ENCODE measurements at regions not wholly inside any gene's neighbourhood (a gene's known extent, or its start where the extent isn't known, plus 50 kb on each side); places are given as distances from the start of the nearest gene placed in this dataset.

DNA sequence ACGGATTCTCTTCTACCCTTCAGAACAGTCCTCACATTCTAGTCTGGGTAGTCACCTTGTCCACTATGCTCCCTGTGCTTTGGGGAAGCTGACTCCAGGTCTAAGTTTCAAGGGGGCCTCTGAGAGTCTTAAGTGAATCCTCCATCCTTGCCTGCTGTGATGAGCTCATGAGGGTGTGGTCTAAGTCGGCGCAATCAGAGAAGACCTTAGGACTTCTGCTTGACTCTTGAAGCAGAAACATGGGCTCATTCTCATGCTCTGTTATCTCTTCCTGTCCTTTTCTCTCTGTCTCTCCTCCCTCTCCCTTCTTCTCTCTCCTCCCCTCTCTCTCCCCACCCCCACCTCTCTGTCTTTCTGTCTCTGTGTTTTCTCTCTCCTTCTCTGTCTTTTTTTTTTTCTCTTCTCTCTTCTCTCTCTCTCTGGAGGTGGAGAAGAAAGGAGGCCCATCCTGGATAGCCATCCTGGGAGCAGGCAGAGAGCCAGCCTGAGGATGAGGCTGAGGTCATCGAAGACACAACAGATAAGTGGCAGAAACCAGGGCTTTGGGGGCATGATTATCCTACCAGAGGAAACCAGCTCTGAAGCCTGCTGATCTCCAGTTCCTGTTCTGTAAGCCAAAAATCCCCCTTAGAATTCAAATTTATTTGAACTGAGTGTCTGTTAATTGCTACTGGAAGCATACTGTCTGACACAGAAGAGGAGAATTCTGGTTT lies 245.6 kb downstream of the SIPA1L2 start:
- no peak overlapping the region for H3K27ac ChIP-seq
- DNase-seq (ENCODE audit: low spot score in 2 of 2): no peak

DNA sequence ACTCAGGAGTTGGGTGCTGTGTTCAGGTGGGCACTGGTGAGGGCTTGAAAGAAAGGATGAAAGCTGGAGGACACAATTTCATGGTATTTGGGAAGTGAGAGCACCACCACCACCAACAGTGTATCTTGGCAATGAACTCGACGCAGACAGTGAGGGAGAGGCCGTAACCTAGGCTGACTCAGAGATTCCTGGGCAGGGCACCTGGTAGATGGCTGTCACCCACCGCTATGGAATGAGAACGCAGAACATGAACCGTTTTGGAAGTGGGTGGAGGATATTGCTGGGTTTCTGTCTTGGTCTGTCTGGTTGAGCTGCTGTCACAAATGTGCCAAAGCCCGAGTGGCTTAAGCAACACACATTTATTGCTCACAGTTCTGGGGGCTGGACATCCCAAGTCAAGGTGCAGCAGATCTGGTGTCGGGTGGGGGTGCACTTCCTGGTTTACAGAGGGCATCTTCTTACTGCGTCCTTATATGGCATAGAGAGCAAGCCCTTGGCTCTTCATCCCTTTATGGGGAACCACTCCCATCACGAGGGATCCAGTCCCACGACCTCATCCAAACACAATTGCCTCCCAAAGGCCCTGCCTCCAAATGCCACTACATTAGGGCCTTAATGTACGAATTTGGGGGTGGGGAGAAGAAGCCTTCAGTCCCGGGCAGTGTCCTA lies 246.3 kb downstream of the SIPA1L2 start:
- Histone ChIP-seq H3K4me1 (peaks cover 14% of the 10 kb centered on the region), H3K27ac (no peak overlapping the region), H3K9me3 (no peaks in the 10 kb centered on the region), H3K4me3 (no peak overlapping the region), H3K27me3 (no peaks in the 10 kb centered on the region), H3K36me3 (no peaks in the 10 kb centered on the region)
- DNase-seq (ENCODE audit: low spot score in 2 of 2): no peak
- TF ChIP-seq POLR2A (IDR thresholded peaks at IDR 0.05) (no peak), POLR2AphosphoS5 (IDR thresholded peaks at IDR 0.05) (no peak), EP300 (IDR thresholded peaks at IDR 0.05) (no peak)
- TF ChIP-seq, protein P1, sequence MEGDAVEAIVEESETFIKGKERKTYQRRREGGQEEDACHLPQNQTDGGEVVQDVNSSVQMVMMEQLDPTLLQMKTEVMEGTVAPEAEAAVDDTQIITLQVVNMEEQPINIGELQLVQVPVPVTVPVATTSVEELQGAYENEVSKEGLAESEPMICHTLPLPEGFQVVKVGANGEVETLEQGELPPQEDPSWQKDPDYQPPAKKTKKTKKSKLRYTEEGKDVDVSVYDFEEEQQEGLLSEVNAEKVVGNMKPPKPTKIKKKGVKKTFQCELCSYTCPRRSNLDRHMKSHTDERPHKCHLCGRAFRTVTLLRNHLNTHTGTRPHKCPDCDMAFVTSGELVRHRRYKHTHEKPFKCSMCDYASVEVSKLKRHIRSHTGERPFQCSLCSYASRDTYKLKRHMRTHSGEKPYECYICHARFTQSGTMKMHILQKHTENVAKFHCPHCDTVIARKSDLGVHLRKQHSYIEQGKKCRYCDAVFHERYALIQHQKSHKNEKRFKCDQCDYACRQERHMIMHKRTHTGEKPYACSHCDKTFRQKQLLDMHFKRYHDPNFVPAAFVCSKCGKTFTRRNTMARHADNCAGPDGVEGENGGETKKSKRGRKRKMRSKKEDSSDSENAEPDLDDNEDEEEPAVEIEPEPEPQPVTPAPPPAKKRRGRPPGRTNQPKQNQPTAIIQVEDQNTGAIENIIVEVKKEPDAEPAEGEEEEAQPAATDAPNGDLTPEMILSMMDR (IDR thresholded peaks at IDR 0.05): no peak
- 78% methylated on average over 12 of the region's 13 CpGs for WGBS

More for the DNA sequence above, 245.6 kb downstream of the SIPA1L2 start:
- TF ChIP-seq, protein P1 (IDR thresholded peaks at IDR 0.05): no peak
- no peak for TF ChIP-seq POLR2AphosphoS5 (IDR thresholded peaks at IDR 0.05)
- no peak for TF ChIP-seq POLR2A (IDR thresholded peaks at IDR 0.05)
- no peak for TF ChIP-seq EP300 (IDR thresholded peaks at IDR 0.05)
- H3K4me3 ChIP-seq: no peak overlapping the region
- peaks cover 6% of the 10 kb centered on the region for H3K4me1 ChIP-seq
- 87% methylated on average over 4 of the region's 4 CpGs for WGBS
- H3K36me3 ChIP-seq: no peaks in the 10 kb centered on the region
- H3K27me3 ChIP-seq: no peaks in the 10 kb centered on the region
- H3K9me3 ChIP-seq: no peaks in the 10 kb centered on the region

DNA sequence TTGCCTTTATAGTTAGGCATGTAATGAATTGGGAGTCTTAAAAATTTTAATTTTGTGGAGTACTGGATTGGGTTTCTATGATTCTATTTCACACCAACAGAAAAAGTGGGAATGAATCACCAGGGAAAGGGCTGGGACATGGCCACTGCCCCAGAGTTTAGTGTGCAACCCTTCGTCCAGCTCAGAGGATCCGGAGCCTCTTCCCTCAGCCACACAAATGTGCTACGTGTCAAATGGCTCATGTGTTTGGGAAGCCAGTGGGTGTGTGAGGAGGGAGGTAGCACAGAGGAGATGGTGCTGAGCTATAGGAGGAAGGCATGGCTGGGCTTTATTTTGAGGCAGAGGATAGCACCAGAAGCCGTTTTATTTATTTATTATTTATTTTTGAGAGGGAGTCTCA lies 247.3 kb downstream of the SIPA1L2 start:
- DNase-seq (ENCODE audit: low spot score in 2 of 2): no peak

DNA sequence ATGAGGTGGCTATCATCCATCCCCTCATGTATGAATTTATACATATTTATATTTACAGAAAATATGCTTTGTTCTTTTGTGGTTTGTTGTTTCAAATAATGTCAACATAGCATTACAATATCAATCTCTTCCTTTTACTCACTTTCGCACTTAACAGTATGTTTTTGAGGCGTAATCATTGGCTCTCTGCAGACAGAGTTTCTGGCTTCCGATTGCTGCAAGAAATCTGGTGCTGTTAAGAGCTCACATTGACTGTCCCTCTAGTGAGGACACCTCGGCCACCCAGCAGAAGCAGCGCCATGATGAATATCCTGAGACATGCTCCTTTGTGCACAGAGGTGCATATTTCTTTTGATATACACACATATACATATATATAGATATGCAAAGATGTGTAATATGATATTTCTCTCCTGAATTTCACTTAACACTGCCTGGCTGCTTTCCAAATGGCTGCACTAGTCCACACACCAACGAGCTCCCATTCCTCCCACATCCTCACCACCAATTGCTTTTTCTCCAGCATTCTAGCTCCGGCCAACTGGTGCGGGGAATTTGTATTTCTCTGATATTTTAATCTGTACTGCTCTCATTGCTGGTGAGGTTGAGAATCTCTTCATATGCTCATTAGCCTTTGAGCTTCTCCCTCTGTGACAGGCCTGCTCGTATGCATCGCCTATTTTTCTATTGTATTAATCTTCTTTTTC lies 248.4 kb downstream of the SIPA1L2 start:
- 85% methylated on average over 10 of the region's 10 CpGs for WGBS
- Histone ChIP-seq H3K4me3 (no peak overlapping the region), H3K4me1 (peaks cover 34% of the 10 kb centered on the region), H3K36me3 (no peaks in the 10 kb centered on the region), H3K27ac (no peak overlapping the region), H3K9me3 (no peaks in the 10 kb centered on the region), H3K27me3 (no peaks in the 10 kb centered on the region)
- TF ChIP-seq EP300 (IDR thresholded peaks at IDR 0.05) (no peak), POLR2AphosphoS5 (IDR thresholded peaks at IDR 0.05) (no peak), POLR2A (IDR thresholded peaks at IDR 0.05) (no peak)
- TF ChIP-seq, protein P1 (IDR thresholded peaks at IDR 0.05): no peak
- no peak for DNase-seq (ENCODE audit: low spot score in 2 of 2)

More for the DNA sequence above, 247.3 kb downstream of the SIPA1L2 start:
- Histone ChIP-seq H3K4me3 (no peak overlapping the region), H3K36me3 (no peaks in the 10 kb centered on the region), H3K27ac (no peak overlapping the region), H3K9me3 (no peaks in the 10 kb centered on the region), H3K27me3 (no peaks in the 10 kb centered on the region), H3K4me1 (peaks cover 23% of the 10 kb centered on the region)
- TF ChIP-seq POLR2AphosphoS5 (IDR thresholded peaks at IDR 0.05): no peak
- 84% methylated on average over 4 of the region's 4 CpGs for WGBS

DNA sequence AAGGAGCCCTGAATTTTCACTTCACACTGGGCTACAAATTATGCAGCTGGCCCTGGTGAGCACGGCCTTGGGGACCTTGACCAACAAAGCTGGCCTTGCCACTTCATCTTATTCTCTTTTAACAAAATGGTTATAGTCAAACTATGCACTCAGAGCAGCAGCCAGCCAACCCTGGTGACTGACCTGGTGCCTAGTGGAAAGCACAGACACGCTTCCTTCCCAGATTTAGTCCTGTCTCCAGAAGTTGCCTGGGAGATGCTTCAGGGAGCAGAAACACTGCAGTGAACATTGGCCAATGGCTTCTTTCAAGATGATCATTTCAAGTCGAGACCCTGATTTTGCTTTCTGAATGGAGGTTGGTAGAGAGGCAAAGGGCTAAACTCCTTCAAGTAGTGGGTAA lies 249.3 kb downstream of the SIPA1L2 start:
- Histone ChIP-seq H3K4me3 (no peak overlapping the region), H3K27ac (no peak overlapping the region), H3K27me3 (no peaks in the 10 kb centered on the region), H3K4me1 (peaks cover 37% of the 10 kb centered on the region), H3K9me3 (no peaks in the 10 kb centered on the region), H3K36me3 (no peaks in the 10 kb centered on the region)
- no peak for DNase-seq (ENCODE audit: low spot score in 2 of 2)
- TF ChIP-seq POLR2AphosphoS5 (IDR thresholded peaks at IDR 0.05): no peak
- no peak for TF ChIP-seq EP300 (IDR thresholded peaks at IDR 0.05)
- TF ChIP-seq POLR2A (IDR thresholded peaks at IDR 0.05): no peak
- TF ChIP-seq, protein P1 (IDR thresholded peaks at IDR 0.05): no peak
- 93% methylated on average over 3 of the region's 3 CpGs for WGBS
